Body of pancreas (tissue), 4 donors: ENCODE measurements at regions not wholly inside any gene's neighbourhood (a gene's known extent, or its start where the extent isn't known, plus 50 kb on each side); places are given as distances from the start of the nearest gene placed in this dataset.

Experiments
- CTCF ChIP-seq, 7 experiments: fragments of 450-650 bp in 4 of 7; fragments of 200-600 bp in 3 of 7; sonication (generic) in 3 of 7; IDR thresholded peaks; one replicate each; pipeline ENCODE4 v1.5.1; 2016 to 2019; ENCODE audit warnings: antibody characterized with exemption in 7 of 7
- POLR2A ChIP-seq, 3 donors: fragments of 450-650 bp; IDR thresholded peaks; one replicate each; pipeline ENCODE4 v1.6.1; 2016; ENCODE audit warnings: antibody characterized with exemption in 3 of 3, mild to moderate bottlenecking in 2 of 3

- no peak for TF ChIP-seq CTCF (IDR thresholded peaks at IDR 0.05)
- no peak for TF ChIP-seq POLR2A (IDR thresholded peaks at IDR 0.05)
Measured at GRCh38 chr18:11464129-11464528, 145.3 kb upstream of the SLC35G4 start.
